Spleen (tissue), 11 donors: ENCODE measurements at regions not wholly inside any gene's neighbourhood (a gene's known extent, or its start where the extent isn't known, plus 50 kb on each side); places are given as distances from the start of the nearest gene placed in this dataset.

Experiments
- DNase-seq: peaks from one replicate; pipeline ENCODE4 v3.0.0-alpha.2; 2020
- H3K27ac ChIP-seq, 8 donors: fragments of 200-600 bp; sonication (generic) in 7 of 8; 1 replicate in 4 of 8; 2 replicates in 4 of 8; pipeline versions ENCODE4 v1.5.0 to v1.8.0; 2016 to 2021; ENCODE audit warnings: inconsistent platforms in 4 of 8, mild to moderate bottlenecking in 4 of 8, moderate library complexity in 1 of 8
- H3K27me3 ChIP-seq, 7 donors: fragments of 200-600 bp; sonication (generic) in 6 of 7; replicated peaks in 1 of 7; 1 replicate in 4 of 7; 2 replicates in 3 of 7; pipeline versions ENCODE4 v1.5.0 to v1.8.0; 2016 to 2021; ENCODE audit warnings: inconsistent platforms in 3 of 7, mild to moderate bottlenecking in 1 of 7
- H3K36me3 ChIP-seq, 6 donors: fragments of 200-600 bp; sonication (generic) in 5 of 6; 1 replicate in 4 of 6; 2 replicates in 2 of 6; pipeline versions ENCODE4 v1.5.0 to v1.8.0; 2016 to 2021; ENCODE audit warnings: inconsistent platforms in 2 of 6
- H3K4me1 ChIP-seq, 6 donors: fragments of 200-600 bp; sonication (generic) in 5 of 6; 1 replicate in 3 of 6; 2 replicates in 3 of 6; pipeline versions ENCODE4 v1.5.0 to v1.8.0; 2016 to 2021; ENCODE audit warnings: inconsistent platforms in 3 of 6
- H3K4me3 ChIP-seq, 8 donors: fragments of 200-600 bp; sonication (generic) in 7 of 8; 1 replicate in 4 of 8; 2 replicates in 4 of 8; pipeline versions ENCODE4 v1.5.0 to v1.8.0; 2016 to 2021; ENCODE audit warnings: inconsistent platforms in 4 of 8, mild to moderate bottlenecking in 4 of 8, moderate library complexity in 2 of 8
- H3K9me3 ChIP-seq, 8 donors: fragments of 200-600 bp; sonication (generic) in 7 of 8; 1 replicate in 4 of 8; 2 replicates in 4 of 8; pipeline versions ENCODE4 v1.5.0 to v1.8.0; 2016 to 2021; ENCODE audit warnings: inconsistent platforms in 4 of 8
- CTCF ChIP-seq, 11 experiments: fragments of 200-600 bp in 7 of 11; fragments of 450-650 bp in 4 of 11; sonication (generic) in 4 of 11; IDR thresholded peaks in 8 of 11; conservative IDR thresholded peaks in 3 of 11; 1 replicate in 7 of 11; 2 replicates in 4 of 11; pipeline versions ENCODE4 v1.4.0 to v1.8.0; 2016 to 2021; ENCODE audit warnings: antibody characterized with exemption in 11 of 11, inconsistent platforms in 4 of 11, mild to moderate bottlenecking in 1 of 11
- POLR2A ChIP-seq, 3 donors: fragments of 450-650 bp; IDR thresholded peaks; one replicate each; pipeline ENCODE4 v1.5.1; 2017; ENCODE audit warnings: antibody characterized with exemption in 3 of 3, mild to moderate bottlenecking in 1 of 3
- POLR2AphosphoS5 ChIP-seq, 3 donors: sonication (generic); formaldehyde crosslinking; IDR thresholded peaks; one replicate each; pipeline ENCODE4 v1.5.1; 2017; ENCODE audit warnings: antibody characterized with exemption in 3 of 3
- WGBS, 5 donors: extraction: QIAGEN DNeasy Blood & Tissue Kit in 3 of 5; methylation state at CpG; one replicate each; pipeline versions ENCODE4 v1.1.5 to v1.1.7; 2013 to 2018; 5-methylcytosine and 5-hydroxymethylcytosine counted together
- intact Hi-C: fragments of 100-400 bp; cut with DNase I; formaldehyde crosslinking; loops from one replicate; pipeline ENCODE4 v1.15.0; 2023; ENCODE audit warnings: low total_unique reads
- donor health status: healthy with polysubstance abuse.
- donor health status: DM: no; HTN: no; CAD: no; lungs with moderate emphysema.
- donor health status: DM: no; HTN: no; CAD: no.
- donor health status: Bipolar disorder and iron deficiency.
- donor health status: healthy.
- donor health status: DM: no; HTN: no; CAD: no.
- donor health status: DM: yes; HTN: yes; CAD: no.

- Histone ChIP-seq H3K4me3 (no peak overlapping the region), H3K4me1 (no peaks in the 10 kb centered on the region), H3K36me3 (no peaks in the 10 kb centered on the region), H3K27ac (no peak overlapping the region), H3K9me3 (no peaks in the 10 kb centered on the region), H3K27me3 (no peaks in the 10 kb centered on the region)
- WGBS, 5 donors, result 84 to 87% (median 85%) methylated on average over 2 of the region's 2 CpGs
- intact Hi-C loops, result no loop called here
- no peak for DNase-seq
- TF ChIP-seq POLR2AphosphoS5 (IDR thresholded peaks at IDR 0.05) (no peak), POLR2A (IDR thresholded peaks at IDR 0.05) (no peak), CTCF (IDR thresholded peaks at IDR 0.05 in 8 of 11, conservative IDR thresholded peaks at IDR 0.05 in 3 of 11) (no peak)
These were observed 195.5 kb downstream of the SIM1 start for GRCh38 chr6:100269189-100269588.

- Histone ChIP-seq H3K4me1 (no peaks in the 10 kb centered on the region), H3K4me3 (no peak overlapping the region), H3K9me3 (no peaks in the 10 kb centered on the region), H3K27me3 (no peaks in the 10 kb centered on the region), H3K27ac (no peak overlapping the region), H3K36me3 (no peaks in the 10 kb centered on the region)
- no peak for DNase-seq
- TF ChIP-seq POLR2A (IDR thresholded peaks at IDR 0.05) (no peak), CTCF (IDR thresholded peaks at IDR 0.05 in 8 of 11, conservative IDR thresholded peaks at IDR 0.05 in 3 of 11) (no peak), POLR2AphosphoS5 (IDR thresholded peaks at IDR 0.05) (no peak)
- WGBS, 5 donors, result 88 to 95% (median 91%) methylated on average over 4 of the region's 4 CpGs
- intact Hi-C loops, result no loop called here
These were observed 196.4 kb downstream of the SIM1 start for GRCh38 chr6:100268326-100268725.

GRCh38 chr6:100267721-100268123, 197.0 kb downstream of the SIM1 start:
- TF ChIP-seq POLR2A (IDR thresholded peaks at IDR 0.05) (no peak), POLR2AphosphoS5 (IDR thresholded peaks at IDR 0.05) (no peak), CTCF (IDR thresholded peaks at IDR 0.05 in 8 of 11, conservative IDR thresholded peaks at IDR 0.05 in 3 of 11) (no peak)
- Histone ChIP-seq H3K36me3 (no peaks in the 10 kb centered on the region), H3K27me3 (no peaks in the 10 kb centered on the region), H3K27ac (no peak overlapping the region), H3K9me3 (no peaks in the 10 kb centered on the region), H3K4me1 (no peaks in the 10 kb centered on the region), H3K4me3 (no peak overlapping the region)
- intact Hi-C loops, result no loop called here
- DNase-seq, result no peak
- WGBS, 5 donors, result 65 to 85% (median 79%) methylated on average over 1 of the region's 1 CpG

- Histone ChIP-seq H3K36me3 (no peaks in the 10 kb centered on the region), H3K9me3 (no peaks in the 10 kb centered on the region), H3K27me3 (no peaks in the 10 kb centered on the region), H3K27ac (no peak overlapping the region), H3K4me1 (no peaks in the 10 kb centered on the region), H3K4me3 (no peak overlapping the region)
- intact Hi-C loops, result no loop called here
- no peak for TF ChIP-seq POLR2A (IDR thresholded peaks at IDR 0.05)
- TF ChIP-seq POLR2AphosphoS5 (IDR thresholded peaks at IDR 0.05), result no peak
- no peak for TF ChIP-seq CTCF (IDR thresholded peaks at IDR 0.05 in 8 of 11, conservative IDR thresholded peaks at IDR 0.05 in 3 of 11)
- 90 to 92% (median 91%) methylated on average over 10 of the region's 10 CpGs for WGBS, 5 donors
- DNase-seq, result no peak
These were observed 198.0 kb downstream of the SIM1 start for GRCh38 chr6:100266494-100267401.
